HEK293 (cell line): ENCODE measurements at regions not wholly inside any gene's neighbourhood (a gene's known extent, or its start where the extent isn't known, plus 50 kb on each side); places are given as distances from the start of the nearest gene placed in this dataset.
"Not testable (repeated sequence)": the region's sequence is repeated elsewhere in the genome, so short reads cannot be mapped to it uniquely, and the experiment has no call there.

Source experiments
- KLF16 ChIP-seq: fragments of 450-650 bp; formaldehyde crosslinking; IDR thresholded peaks from 2 replicates; pipeline ENCODE4 v1.5.1; 2017; ENCODE audit warnings: missing biosample characterization, missing genetic modification characterization
- KLF7 ChIP-seq: fragments of 450-650 bp; formaldehyde crosslinking; IDR thresholded peaks from 2 replicates; pipeline ENCODE4 v1.5.1; 2016; ENCODE audit warnings: missing biosample characterization, missing genetic modification characterization, borderline replicate concordance
- TCF7L2 ChIP-seq: IDR thresholded peaks from 2 replicates; pipeline ENCODE4 v1.6.1; 2011; ENCODE audit warnings: low read depth, mild to moderate bottlenecking, inconsistent platforms, low read length, moderate library complexity, borderline replicate concordance
- TRIM28 ChIP-seq: IDR thresholded peaks from 2 replicates; pipeline ENCODE4 v1.6.1; 2011; ENCODE audit warnings: low read length, control low read depth, borderline replicate concordance
- YY1 ChIP-seq: fragments of 450-650 bp; formaldehyde crosslinking; IDR thresholded peaks from 2 replicates; pipeline ENCODE4 v1.5.1; 2018; ENCODE audit warnings: missing biosample characterization, missing genetic modification characterization
- ZNF140 ChIP-seq: fragments of 450-650 bp; formaldehyde crosslinking; IDR thresholded peaks from 2 replicates; pipeline ENCODE4 v1.5.1; 2016; ENCODE audit warnings: missing biosample characterization, missing genetic modification characterization
- ZNF175 ChIP-seq: fragments of 450-650 bp; formaldehyde crosslinking; IDR thresholded peaks from 2 replicates; pipeline ENCODE4 v1.5.1; 2016; ENCODE audit warnings: missing biosample characterization, missing genetic modification characterization
- ZNF23 ChIP-seq: fragments of 450-650 bp; formaldehyde crosslinking; IDR thresholded peaks from 2 replicates; pipeline ENCODE4 v1.5.1; 2016; ENCODE audit warnings: missing biosample characterization, missing genetic modification characterization, borderline replicate concordance
- ZNF274 ChIP-seq, 2 experiments: fragments of 200-500 bp in 1 of 2; fragments of 450-650 bp in 1 of 2; sonication (Bioruptor generic) in 1 of 2; formaldehyde crosslinking in 1 of 2; IDR thresholded peaks; 2 replicates each; pipeline versions ENCODE4 v1.5.1 to v1.6.1; 2014 to 2016; ENCODE audit warnings: borderline replicate concordance in 1 of 2, inconsistent platforms in 1 of 2, low read length in 1 of 2, missing biosample characterization in 1 of 2, missing genetic modification characterization in 1 of 2
- ZNF561 ChIP-seq: fragments of 450-650 bp; IDR thresholded peaks from 2 replicates; pipeline ENCODE4 v1.5.1; 2018; ENCODE audit warnings: missing biosample characterization, missing genetic modification characterization, borderline replicate concordance
- TF ChIP-seq, protein P1 (sequence below): fragments of 450-650 bp; formaldehyde crosslinking; IDR thresholded peaks from 2 replicates; pipeline ENCODE4 v1.5.1; 2016; ENCODE audit warnings: missing biosample characterization, missing genetic modification characterization

DNA sequence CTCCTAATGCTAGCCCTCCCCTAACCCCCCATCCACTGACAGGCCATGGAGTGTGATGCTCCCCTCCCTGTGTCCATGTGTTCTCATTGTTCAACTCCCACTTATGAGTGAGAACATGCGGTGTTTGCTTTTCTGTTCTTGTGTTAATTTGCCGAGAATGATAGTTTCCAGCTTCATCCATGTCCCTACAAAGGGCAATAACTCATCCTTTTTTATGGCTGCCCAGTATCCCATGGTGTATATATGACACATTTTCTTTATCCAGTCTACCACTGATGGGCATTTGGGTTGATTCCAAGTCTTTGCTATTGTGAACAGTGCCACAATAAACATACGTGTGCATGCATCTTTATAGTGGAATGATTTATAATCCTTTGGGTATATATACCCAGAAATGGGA, 779.0 kb downstream of the PCDH7 start:
- not testable (repeated sequence) for TF ChIP-seq ZNF561 (tag by site-specific recombination); ZNF274 (IDR thresholded peaks at IDR 0.05; ENCODE audit: low read length); ZNF274 (tag by site-specific recombination; IDR thresholded peaks at IDR 0.05; ENCODE audit: borderline replicate concordance); ZNF140; KLF7; YY1; ZNF175 (tag by site-specific recombination); KLF16; ZNF23 (tag by site-specific recombination); TCF7L2; TRIM28
- TF ChIP-seq, protein P1, sequence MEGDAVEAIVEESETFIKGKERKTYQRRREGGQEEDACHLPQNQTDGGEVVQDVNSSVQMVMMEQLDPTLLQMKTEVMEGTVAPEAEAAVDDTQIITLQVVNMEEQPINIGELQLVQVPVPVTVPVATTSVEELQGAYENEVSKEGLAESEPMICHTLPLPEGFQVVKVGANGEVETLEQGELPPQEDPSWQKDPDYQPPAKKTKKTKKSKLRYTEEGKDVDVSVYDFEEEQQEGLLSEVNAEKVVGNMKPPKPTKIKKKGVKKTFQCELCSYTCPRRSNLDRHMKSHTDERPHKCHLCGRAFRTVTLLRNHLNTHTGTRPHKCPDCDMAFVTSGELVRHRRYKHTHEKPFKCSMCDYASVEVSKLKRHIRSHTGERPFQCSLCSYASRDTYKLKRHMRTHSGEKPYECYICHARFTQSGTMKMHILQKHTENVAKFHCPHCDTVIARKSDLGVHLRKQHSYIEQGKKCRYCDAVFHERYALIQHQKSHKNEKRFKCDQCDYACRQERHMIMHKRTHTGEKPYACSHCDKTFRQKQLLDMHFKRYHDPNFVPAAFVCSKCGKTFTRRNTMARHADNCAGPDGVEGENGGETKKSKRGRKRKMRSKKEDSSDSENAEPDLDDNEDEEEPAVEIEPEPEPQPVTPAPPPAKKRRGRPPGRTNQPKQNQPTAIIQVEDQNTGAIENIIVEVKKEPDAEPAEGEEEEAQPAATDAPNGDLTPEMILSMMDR (tag by site-specific recombination), result not testable (repeated sequence)
